Mesodermal cell (in vitro differentiated cells): ENCODE measurements at regions not wholly inside any gene's neighbourhood (a gene's known extent, or its start where the extent isn't known, plus 50 kb on each side); places are given as distances from the start of the nearest gene placed in this dataset.
A peak's percentile ranks its signal among the peaks of the same experiment; 100 is the strongest.

Experiments
- H3K27ac ChIP-seq: 2 replicates; pipeline ENCODE4 v1.7.0; 2013; ENCODE audit warnings: mild to moderate bottlenecking, low read depth, low read length, moderate library complexity; ENCODE audit not compliant: severe bottlenecking
- H3K36me3 ChIP-seq: 2 replicates; pipeline ENCODE4 v1.7.1; 2013; ENCODE audit warnings: mild to moderate bottlenecking, low read length, moderate library complexity; ENCODE audit not compliant: control insufficient read depth, insufficient read depth
- H3K4me1 ChIP-seq: one replicate; pipeline ENCODE4 v1.7.1; 2013; ENCODE audit warnings: mild to moderate bottlenecking, low read length; ENCODE audit not compliant: insufficient read depth, control insufficient read depth, poor library complexity, severe bottlenecking
- H3K4me3 ChIP-seq: 2 replicates; pipeline ENCODE4 v1.7.0; 2013; ENCODE audit warnings: low read length, control low read depth, mild to moderate bottlenecking; ENCODE audit not compliant: insufficient read depth, poor library complexity, severe bottlenecking; ENCODE audit errors: extremely low read depth
- H3K9me3 ChIP-seq: 2 replicates; pipeline ENCODE4 v1.7.1; 2013; ENCODE audit warnings: mild to moderate bottlenecking, low read length, moderate library complexity; ENCODE audit not compliant: control insufficient read depth
- WGBS, 2 experiments: methylation state at CpG; one replicate each; pipeline ENCODE4 v1.1.5; 2013; ENCODE audit warnings: missing lambda C conversion rate in 2 of 2; ENCODE audit not compliant: insufficient coverage in 2 of 2; 5-methylcytosine and 5-hydroxymethylcytosine counted together

DNA sequence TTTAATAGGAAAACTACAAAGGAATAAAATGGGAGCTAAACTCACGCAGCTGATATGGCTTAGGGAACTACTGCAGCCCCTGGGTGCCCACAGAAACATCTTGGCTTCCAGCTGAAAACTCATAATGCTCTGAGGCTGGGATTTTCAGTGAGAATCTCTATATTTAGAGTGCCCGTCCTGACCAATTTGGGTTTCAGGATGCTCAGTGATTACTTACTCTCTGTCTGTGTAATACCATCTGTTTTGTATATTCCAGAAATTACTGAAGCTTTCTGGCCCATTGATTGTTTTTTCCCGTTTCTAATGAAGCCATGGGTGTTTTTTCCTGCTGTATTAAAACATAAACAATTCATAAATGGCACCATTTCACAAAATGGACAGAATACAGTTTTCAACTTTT is 50.6 kb upstream of the ZNF385D start:
- H3K27ac ChIP-seq: no peak overlapping the region

GRCh38 chr3:21803604-21804003 is 52.6 kb upstream of the ZNF385D start:
- Histone ChIP-seq H3K27ac (no peak overlapping the region), H3K36me3 (no peaks in the 10 kb centered on the region), H3K9me3 (no peaks in the 10 kb centered on the region), H3K4me1 (no peaks in the 10 kb centered on the region), H3K4me3 (no peak overlapping the region)
- WGBS, 2 experiments: no CpG with 5 or more reads among the region's 1 CpG

More for the DNA sequence above, 50.6 kb upstream of the ZNF385D start:
- Histone ChIP-seq H3K9me3 (no peaks in the 10 kb centered on the region), H3K36me3 (no peaks in the 10 kb centered on the region), H3K4me3 (no peak overlapping the region), H3K4me1 (no peaks in the 10 kb centered on the region)
- 80 to 83% methylated on average over 1 to 2 of the region's 3 CpGs for WGBS, 2 experiments

- Histone ChIP-seq H3K36me3 (no peaks in the 10 kb centered on the region), H3K27ac (no peak overlapping the region), H3K4me1 (no peaks in the 10 kb centered on the region), H3K9me3 (no peaks in the 10 kb centered on the region), H3K4me3 (no peak overlapping the region)
- 60 to 90% methylated on average over 1 to 2 of the region's 2 CpGs for WGBS, 2 experiments
Observed at GRCh38 chr3:21804330-21804729, 53.3 kb upstream of the ZNF385D start.

GRCh38 chr3:21806733-21807132 is 55.7 kb upstream of the ZNF385D start:
- H3K4me1 ChIP-seq: no peaks in the 10 kb centered on the region
- no peaks in the 10 kb centered on the region for H3K36me3 ChIP-seq
- H3K4me3 ChIP-seq: no peak overlapping the region
- 88% methylated on average over 1 of the region's 1 CpG; no CpG with 5 or more reads in 1 of the 2 experiments for whole genome bisulfite sequencing, 2 experiments
- H3K27ac ChIP-seq: no peak overlapping the region
- no peaks in the 10 kb centered on the region for H3K9me3 ChIP-seq

GRCh38 chr3:21825684-21826083 is 74.7 kb upstream of the ZNF385D start:
- H3K36me3 ChIP-seq: no peaks in the 10 kb centered on the region

DNA sequence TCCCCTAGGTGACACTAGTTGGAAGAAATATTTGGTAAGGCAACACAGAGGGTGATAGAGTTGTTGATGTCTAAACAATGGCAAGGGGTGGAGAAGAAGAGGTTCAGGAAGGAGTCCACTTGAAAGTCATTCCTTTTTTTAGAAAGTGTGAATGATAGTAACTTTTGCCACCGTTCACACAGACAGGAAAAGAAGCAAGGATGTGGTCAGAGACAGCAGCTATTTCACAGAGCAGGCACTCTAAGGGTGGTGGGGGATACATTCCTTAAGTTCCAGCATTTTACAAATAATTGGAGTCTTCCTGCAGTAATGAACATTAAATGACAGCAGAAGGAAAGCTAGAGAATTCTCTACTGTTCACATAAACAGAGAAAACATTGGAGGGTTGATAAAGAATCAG is 75.4 kb upstream of the ZNF385D start:
- Histone ChIP-seq H3K9me3 (no peaks in the 10 kb centered on the region), H3K4me3 (no peak overlapping the region), H3K36me3 (no peaks in the 10 kb centered on the region), H3K4me1 (peaks cover 10% of the 10 kb centered on the region), H3K27ac (peak overlapping the region; percentile 65)
- WGBS, 2 experiments: 11% methylated on average over 1 of the region's 1 CpG; no CpG with 5 or more reads in 1 of the 2 experiments

More at GRCh38 chr3:21825684-21826083, 74.7 kb upstream of the ZNF385D start:
- WGBS, 2 experiments: 82 to 86% methylated on average over 10 of the region's 12 CpGs
- Histone ChIP-seq H3K9me3 (no peaks in the 10 kb centered on the region), H3K27ac (peak overlapping the region; percentile 65), H3K4me3 (no peak overlapping the region), H3K4me1 (peaks cover 10% of the 10 kb centered on the region)

GRCh38 chr3:21830541-21830940 is 79.5 kb upstream of the ZNF385D start:
- peaks cover 10% of the 10 kb centered on the region for H3K4me1 ChIP-seq
- WGBS, 2 experiments: no CpG with 5 or more reads among the region's 2 CpGs

DNA sequence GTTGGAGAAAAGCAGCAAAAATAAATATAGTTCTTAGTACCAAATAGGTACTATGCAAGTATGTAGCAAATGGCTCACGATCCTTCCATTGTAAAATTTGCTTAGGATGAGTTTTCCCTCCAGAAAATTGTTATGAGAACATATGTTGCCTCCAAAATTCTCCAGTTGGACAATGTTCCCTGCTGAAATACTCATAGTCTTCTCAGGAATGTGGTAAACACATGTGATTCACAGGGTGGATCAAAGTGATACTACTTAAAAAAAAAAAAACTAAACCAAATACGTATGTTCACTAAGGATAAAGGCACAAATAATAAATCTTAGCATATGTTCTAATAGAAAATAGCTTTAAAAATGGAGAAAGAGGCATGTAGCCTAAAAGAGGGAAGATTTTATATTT is 84.3 kb upstream of the ZNF385D start:
- Histone ChIP-seq H3K4me3 (no peak overlapping the region), H3K36me3 (no peaks in the 10 kb centered on the region), H3K4me1 (no peaks in the 10 kb centered on the region), H3K27ac (no peak overlapping the region), H3K9me3 (no peaks in the 10 kb centered on the region)
- no CpG with 5 or more reads among the region's 2 CpGs for WGBS, 2 experiments

More at GRCh38 chr3:21830541-21830940, 79.5 kb upstream of the ZNF385D start:
- no peak overlapping the region for H3K4me3 ChIP-seq
- peak overlapping the region; percentile 30 for H3K27ac ChIP-seq
- no peaks in the 10 kb centered on the region for H3K9me3 ChIP-seq
- H3K36me3 ChIP-seq: no peaks in the 10 kb centered on the region

DNA sequence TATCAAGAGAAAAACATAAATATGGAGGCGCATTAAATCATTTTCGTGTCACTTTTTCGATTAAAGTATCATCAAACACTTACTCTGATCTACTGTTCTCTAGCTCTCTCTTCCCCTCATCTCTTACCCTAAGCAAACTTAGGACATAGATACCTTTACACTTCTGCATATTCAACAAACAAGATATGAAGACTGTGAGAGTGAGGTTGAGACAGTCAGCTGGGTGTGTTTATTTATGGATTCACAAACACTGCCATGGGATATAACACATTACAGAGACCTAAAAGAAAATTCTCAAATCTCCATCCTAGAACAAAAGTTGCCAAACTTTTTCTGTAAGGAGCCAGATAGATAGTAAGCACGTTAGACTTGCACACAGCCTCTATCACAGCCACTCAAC is 85.2 kb upstream of the ZNF385D start:
- WGBS, 2 experiments: 100% methylated on average over 3 of the region's 4 CpGs; no CpG with 5 or more reads in 1 of the 2 experiments
- H3K27ac ChIP-seq: no peak overlapping the region
- H3K9me3 ChIP-seq: no peaks in the 10 kb centered on the region
- H3K4me1 ChIP-seq: no peaks in the 10 kb centered on the region
- H3K36me3 ChIP-seq: no peaks in the 10 kb centered on the region
- H3K4me3 ChIP-seq: no peak overlapping the region

GRCh38 chr3:21839176-21839575 is 88.2 kb upstream of the ZNF385D start:
- no peaks in the 10 kb centered on the region for H3K36me3 ChIP-seq
- H3K9me3 ChIP-seq: no peaks in the 10 kb centered on the region
- WGBS, 2 experiments: 60 to 100% methylated on average over 1 of the region's 1 CpG
- no peak overlapping the region for H3K4me3 ChIP-seq
- no peaks in the 10 kb centered on the region for H3K4me1 ChIP-seq
- H3K27ac ChIP-seq: no peak overlapping the region

DNA sequence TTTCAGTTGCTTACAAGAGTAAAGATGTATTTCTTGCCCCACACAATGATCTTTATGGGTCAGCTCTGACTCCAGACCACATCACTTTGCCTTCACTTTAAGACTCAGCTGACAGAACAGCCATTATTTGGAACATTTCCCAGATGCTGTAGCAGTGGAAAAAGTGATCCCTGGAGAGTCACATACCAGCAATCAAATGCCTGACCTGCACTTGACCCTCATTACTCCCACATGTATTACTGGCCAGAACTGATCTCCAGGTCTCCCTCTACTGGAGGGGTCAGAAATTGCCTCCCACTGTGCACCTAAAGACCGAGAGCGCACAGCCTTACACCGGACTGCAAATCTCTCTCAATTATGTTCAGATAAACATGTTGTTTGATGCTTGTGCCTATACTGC is 88.6 kb upstream of the ZNF385D start:
- Histone ChIP-seq H3K27ac (no peak overlapping the region), H3K4me3 (no peak overlapping the region), H3K4me1 (no peaks in the 10 kb centered on the region), H3K9me3 (no peaks in the 10 kb centered on the region), H3K36me3 (no peaks in the 10 kb centered on the region)
- WGBS, 2 experiments: 100% methylated on average over 1 of the region's 3 CpGs; no CpG with 5 or more reads in 1 of the 2 experiments
